Heart left ventricle (tissue), 13 donors: ENCODE measurements at regions not wholly inside any gene's neighbourhood (a gene's known extent, or its start where the extent isn't known, plus 50 kb on each side); places are given as distances from the start of the nearest gene placed in this dataset.

ENCODE experiments used
- POLR2A ChIP-seq, 2 donors: fragments of 450-650 bp; IDR thresholded peaks; one replicate each; pipeline ENCODE4 v1.6.1; 2017; ENCODE audit warnings: antibody characterized with exemption in 2 of 2, mild to moderate bottlenecking in 2 of 2, moderate library complexity in 2 of 2
- TF ChIP-seq, protein P1 (sequence below), 12 donors: fragments of 200-600 bp; sonication (generic) in 4 of 12; IDR thresholded peaks; one replicate each; pipeline versions ENCODE4 v1.5.0 to v1.8.0; 2018 to 2022; ENCODE audit warnings: antibody characterized with exemption in 12 of 12, mild to moderate bottlenecking in 5 of 12
- donor health status: ischemic (EF 13 %, LVEDD 7.1; RV severe dilation, severe dysfunction).
- donor health status: DM: no; HTN: yes; CAD: no.
- donor health status: DM: no; HTN: no; CAD: no.
- donor health status: ischemic (EF 25% LVEDD 6.9; RV normal size, moderate dysfunction).
- donor health status: ischemic (EF 25% LVEDD 5.7; RV mildly dilated, moderate dysfunction).
- donor health status: ischemic (EF 35%, LVEDD 5.7; RV mildly dilated, moderate dysfunction).
- donor health status: nonischemic (EF 11% LVEDD 7.7; RV severe dilation, severe dysfunction).
- donor health status: DM: yes; HTN: yes; CAD: no.
- donor health status: PGD.
- donor health status: ischemic (EF 29% LVEDD 5.4; RV normal size, mild dysfunction).
- donor health status: nonischemic (EF 23%, LVEDD 6.1; RV moderate dilation, normal function).

- TF ChIP-seq, protein P1, sequence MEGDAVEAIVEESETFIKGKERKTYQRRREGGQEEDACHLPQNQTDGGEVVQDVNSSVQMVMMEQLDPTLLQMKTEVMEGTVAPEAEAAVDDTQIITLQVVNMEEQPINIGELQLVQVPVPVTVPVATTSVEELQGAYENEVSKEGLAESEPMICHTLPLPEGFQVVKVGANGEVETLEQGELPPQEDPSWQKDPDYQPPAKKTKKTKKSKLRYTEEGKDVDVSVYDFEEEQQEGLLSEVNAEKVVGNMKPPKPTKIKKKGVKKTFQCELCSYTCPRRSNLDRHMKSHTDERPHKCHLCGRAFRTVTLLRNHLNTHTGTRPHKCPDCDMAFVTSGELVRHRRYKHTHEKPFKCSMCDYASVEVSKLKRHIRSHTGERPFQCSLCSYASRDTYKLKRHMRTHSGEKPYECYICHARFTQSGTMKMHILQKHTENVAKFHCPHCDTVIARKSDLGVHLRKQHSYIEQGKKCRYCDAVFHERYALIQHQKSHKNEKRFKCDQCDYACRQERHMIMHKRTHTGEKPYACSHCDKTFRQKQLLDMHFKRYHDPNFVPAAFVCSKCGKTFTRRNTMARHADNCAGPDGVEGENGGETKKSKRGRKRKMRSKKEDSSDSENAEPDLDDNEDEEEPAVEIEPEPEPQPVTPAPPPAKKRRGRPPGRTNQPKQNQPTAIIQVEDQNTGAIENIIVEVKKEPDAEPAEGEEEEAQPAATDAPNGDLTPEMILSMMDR (IDR thresholded peaks at IDR 0.05), result no peak
- TF ChIP-seq POLR2A (IDR thresholded peaks at IDR 0.05), result no peak
Observed at GRCh38 chr9:88724331-88724730, 189.4 kb downstream of the NXNL2 start.
